ENCODE measurements at regions not wholly inside any gene's neighbourhood (a gene's known extent, or its start where the extent isn't known, plus 50 kb on each side); places are given as distances from the start of the nearest gene placed in this dataset.

GRCh38 chr3:81045976-81046375 lies 715.5 kb downstream of the GBE1 start:
- no peak for TF ChIP-seq MEF2A (IDR thresholded peaks at IDR 0.05; ENCODE audit: control insufficient read depth, low read depth, low read length)
- no peak for TF ChIP-seq REST (IDR thresholded peaks at IDR 0.05; ENCODE audit: borderline replicate concordance)
- no peak for TF ChIP-seq REST (CRISPR knock-in tag; IDR thresholded peaks at IDR 0.05; ENCODE audit: low read depth)
- TF ChIP-seq EZH2 (IDR thresholded peaks at IDR 0.05; ENCODE audit: borderline replicate concordance, low read depth, low read length) = no peak
- TF ChIP-seq FOXP1 (CRISPR knock-in tag; IDR thresholded peaks at IDR 0.05) = no peak
- TF ChIP-seq TEAD1 (CRISPR knock-in tag; IDR thresholded peaks at IDR 0.05) = no peak
- no peak for TF ChIP-seq ZNF146 (CRISPR knock-in tag; IDR thresholded peaks at IDR 0.05; ENCODE audit: unreplicated experiment)
- TF ChIP-seq MCM3 (IDR thresholded peaks at IDR 0.05) = no peak
- TF ChIP-seq POLR2AphosphoS5 (IDR thresholded peaks at IDR 0.05; ENCODE audit: control insufficient read depth, insufficient read depth, low read depth, low read length) = no peak
- no peak for TF ChIP-seq MYC (IDR thresholded peaks at IDR 0.05; ENCODE audit: low read depth, low read length)
- TF ChIP-seq MYC (CRISPR knock-in tag; IDR thresholded peaks at IDR 0.05; ENCODE audit: borderline replicate concordance, low read depth) = no peak
- no peak for TF ChIP-seq BACH1 (tag; IDR thresholded peaks at IDR 0.05)
- no peak for TF ChIP-seq RAD21 (CRISPR knock-in tag; conservative IDR thresholded peaks at IDR 0.05 in 1 of 2, IDR thresholded peaks at IDR 0.05 in 1 of 2)
- TF ChIP-seq MXD1 (CRISPR knock-in tag; IDR thresholded peaks at IDR 0.05; ENCODE audit: borderline replicate concordance, poor library complexity, severe bottlenecking) = no peak
- TF ChIP-seq PKNOX1 (IDR thresholded peaks at IDR 0.05) = no peak
- no peak for TF ChIP-seq ZNF124 (CRISPR knock-in tag; IDR thresholded peaks at IDR 0.05)

Measured in K562 (cell line).